WI38 (cell line): ENCODE measurements at regions not wholly inside any gene's neighbourhood (a gene's known extent, or its start where the extent isn't known, plus 50 kb on each side); places are given as distances from the start of the nearest gene placed in this dataset.
"Not testable (repeated sequence)": the region's sequence is repeated elsewhere in the genome, so short reads cannot be mapped to it uniquely, and the experiment has no call there.

Experiments
- H3K4me3 ChIP-seq: 2 replicates; pipeline ENCODE4 v1.5.1; 2011; ENCODE audit warnings: low read depth, mild to moderate bottlenecking, control low read depth, low read length
- TF ChIP-seq, protein P1 (sequence below): IDR thresholded peaks from 2 replicates; pipeline ENCODE4 v1.5.1; 2012; ENCODE audit warnings: low read depth, mild to moderate bottlenecking, control low read depth, low read length

DNA sequence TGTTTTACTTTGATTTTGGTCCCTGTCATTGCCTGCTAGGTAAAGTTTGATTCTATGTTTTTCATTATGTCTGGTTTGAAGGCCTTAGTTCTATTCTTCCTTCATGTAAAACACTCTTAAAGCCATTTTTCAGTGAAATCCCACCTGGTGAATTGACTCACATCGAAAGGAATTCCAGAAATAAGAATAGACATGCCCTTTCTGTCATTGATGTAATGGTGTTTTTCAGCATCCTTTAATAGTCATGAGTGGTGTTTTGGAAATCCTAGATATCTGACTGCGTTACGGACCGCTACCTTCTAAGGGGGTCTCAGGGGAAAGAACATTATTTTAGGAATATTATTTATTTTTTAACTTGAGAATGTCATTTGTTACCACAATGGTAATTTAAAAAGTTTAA, 104.5 kb upstream of the ZEB2 start:
- H3K4me3 ChIP-seq: no peak overlapping the region

DNA sequence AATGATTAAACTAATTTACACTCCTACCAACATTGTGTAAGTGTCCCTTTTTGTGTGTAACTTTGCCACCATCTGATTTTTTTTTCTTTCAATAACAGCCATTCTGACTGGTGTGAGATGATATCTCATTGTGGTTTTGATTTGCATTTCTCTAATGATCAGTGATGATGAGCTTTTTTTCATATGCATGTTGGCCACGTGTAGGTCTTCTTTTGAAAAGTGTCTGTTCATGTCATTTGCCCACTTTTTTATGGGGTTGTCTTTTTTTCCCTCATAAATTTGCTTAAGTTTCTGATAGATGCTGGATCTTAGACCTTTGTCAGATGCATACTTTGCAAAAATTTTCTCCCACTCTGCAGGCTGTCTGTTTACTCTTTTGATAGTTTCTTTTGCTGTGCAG, 102.5 kb upstream of the ZEB2 start:
- H3K4me3 ChIP-seq: not testable (repeated sequence)

More for the DNA sequence above, 104.5 kb upstream of the ZEB2 start:
- TF ChIP-seq, protein P1, sequence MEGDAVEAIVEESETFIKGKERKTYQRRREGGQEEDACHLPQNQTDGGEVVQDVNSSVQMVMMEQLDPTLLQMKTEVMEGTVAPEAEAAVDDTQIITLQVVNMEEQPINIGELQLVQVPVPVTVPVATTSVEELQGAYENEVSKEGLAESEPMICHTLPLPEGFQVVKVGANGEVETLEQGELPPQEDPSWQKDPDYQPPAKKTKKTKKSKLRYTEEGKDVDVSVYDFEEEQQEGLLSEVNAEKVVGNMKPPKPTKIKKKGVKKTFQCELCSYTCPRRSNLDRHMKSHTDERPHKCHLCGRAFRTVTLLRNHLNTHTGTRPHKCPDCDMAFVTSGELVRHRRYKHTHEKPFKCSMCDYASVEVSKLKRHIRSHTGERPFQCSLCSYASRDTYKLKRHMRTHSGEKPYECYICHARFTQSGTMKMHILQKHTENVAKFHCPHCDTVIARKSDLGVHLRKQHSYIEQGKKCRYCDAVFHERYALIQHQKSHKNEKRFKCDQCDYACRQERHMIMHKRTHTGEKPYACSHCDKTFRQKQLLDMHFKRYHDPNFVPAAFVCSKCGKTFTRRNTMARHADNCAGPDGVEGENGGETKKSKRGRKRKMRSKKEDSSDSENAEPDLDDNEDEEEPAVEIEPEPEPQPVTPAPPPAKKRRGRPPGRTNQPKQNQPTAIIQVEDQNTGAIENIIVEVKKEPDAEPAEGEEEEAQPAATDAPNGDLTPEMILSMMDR: no peak

DNA sequence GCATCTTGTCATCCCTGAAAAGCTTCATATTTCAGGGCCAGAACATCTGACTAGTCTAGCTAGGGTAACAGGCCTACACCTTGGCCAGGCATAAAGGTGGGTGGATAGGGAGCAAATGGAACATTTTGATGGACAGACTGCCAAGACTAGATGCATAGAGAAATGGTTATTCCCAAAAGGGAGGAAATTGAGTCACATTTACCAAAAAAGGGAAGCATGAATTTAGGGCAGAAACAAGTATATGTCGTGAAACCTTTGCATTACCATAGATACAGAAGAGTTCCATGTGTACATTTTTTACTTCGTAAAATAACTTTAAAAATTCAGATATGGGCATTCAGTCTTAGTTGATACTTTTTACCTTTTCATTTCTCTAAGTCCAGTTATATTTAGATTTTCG, 101.3 kb upstream of the ZEB2 start:
- H3K4me3 ChIP-seq: no peak overlapping the region
- TF ChIP-seq, protein P1: no peak

DNA sequence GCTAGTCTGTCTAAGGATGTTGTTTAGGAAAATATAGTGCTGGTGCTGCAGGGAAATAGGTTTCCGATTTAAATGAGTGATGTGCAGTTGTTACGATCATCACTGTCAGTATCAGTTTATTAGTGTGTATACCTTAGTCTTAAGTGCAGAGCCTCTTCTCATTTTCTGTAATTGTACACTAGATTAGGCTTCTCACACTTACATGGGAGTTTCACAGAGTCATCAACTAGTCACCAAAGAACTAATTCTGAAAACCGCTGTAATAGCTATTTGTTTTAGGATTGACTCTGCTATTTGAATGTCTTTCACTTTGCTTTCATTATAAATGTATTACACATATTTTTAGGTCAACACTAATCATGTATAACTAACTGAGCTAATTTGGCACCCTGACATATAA, 99.8 kb upstream of the ZEB2 start:
- TF ChIP-seq, protein P1: no peak
- H3K4me3 ChIP-seq: no peak overlapping the region

DNA sequence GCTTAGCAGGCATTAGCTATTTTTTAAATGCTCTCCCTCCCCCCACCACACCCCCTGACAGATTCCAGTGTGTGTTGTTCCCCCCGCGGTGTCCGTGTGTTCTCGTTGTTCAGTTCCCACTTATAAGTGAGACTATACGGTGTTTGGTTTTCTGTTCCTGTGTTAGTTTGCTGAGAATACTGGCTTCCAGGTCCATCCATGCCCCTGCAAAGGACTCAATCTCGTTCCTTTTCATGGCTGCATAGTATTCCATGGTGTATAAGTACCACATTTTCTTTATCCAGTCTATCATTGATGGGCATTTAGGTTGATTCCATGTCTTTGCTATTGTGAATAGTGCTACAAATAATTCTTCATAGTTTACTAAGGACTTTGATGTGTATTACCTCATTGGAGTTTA, 97.3 kb upstream of the ZEB2 start:
- not testable (repeated sequence) for H3K4me3 ChIP-seq

DNA sequence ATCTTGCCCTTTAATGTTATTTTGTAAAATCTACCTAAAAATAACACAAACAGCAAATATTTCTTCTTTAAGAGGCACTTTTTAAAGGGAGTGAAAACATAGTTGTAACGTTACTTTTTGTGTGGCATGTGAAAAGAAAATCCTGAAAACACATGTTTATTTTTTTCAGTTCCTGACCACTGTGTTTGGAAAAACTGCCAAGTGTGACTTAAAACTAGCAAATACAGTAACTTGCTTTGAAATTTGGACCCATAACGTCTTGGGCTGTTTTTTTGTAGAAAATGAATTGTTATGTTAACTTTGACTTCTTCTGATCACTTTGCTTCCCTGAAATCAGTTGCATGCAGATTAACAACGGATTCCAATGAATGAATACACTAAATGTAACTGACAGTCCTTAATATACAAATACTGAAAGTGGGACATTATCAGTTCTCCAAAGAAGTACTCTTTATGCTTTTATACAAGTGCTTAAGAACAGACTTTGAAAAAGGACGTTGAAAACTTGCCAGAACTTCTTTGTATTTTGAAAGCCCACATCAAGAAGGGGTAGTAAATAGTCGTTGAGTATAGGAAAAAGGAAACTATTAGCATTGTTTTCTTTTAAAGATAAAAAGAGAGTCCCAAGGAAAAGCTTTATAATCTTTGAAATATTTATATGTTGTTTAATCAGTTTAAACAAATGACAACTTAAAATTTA, 96.1 kb upstream of the ZEB2 start:
- H3K4me3 ChIP-seq: no peak overlapping the region
- TF ChIP-seq, protein P1: no peak

DNA sequence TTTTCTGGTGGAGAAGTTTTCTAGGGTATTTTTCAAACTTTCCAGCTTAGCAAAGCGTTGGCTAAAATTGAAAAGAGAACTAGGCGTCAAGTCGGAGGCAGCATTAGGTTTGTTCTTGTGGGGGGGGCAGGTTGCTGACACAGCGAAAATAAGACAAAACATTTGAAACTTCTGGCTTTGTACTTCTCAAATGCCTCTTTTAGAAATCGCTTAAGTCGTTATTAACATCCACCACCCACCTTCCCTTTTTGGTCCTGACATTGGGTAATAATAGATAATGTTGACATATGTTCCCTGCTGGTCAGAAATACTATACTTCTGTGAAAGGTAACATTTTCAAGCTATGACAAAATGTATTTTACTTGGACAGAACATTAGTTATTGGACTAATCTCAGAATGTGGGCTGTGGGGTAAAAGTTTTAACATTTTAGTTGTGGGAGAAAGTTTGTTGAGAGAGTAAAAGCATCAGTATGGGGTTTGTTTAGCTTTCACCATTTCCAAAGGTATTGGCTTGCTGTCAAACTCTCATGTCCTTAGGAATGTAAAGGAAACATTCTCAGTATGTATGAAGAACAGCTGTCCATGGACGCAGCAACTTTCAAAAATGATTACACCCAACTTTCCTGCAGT, 88.1 kb upstream of the ZEB2 start:
- H3K4me3 ChIP-seq: no peak overlapping the region

DNA sequence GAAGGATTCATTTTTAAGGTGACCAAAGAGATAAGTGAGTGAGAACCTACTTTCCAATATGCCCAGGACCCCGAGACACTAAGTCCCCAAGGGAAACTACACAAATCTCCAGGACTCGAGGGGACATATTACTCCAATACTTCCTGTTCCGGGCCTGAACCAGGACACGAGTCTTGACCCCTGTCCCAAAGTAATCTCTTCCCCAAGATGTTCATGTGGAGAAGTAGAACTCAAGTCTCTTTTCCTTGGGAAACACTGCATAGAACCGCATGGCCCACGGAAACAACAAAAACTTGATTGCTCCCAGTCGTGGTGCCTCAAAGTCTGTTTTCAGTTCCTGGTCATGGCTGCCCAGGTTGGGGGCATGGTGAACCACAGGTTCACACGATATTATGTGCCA, 87.2 kb upstream of the ZEB2 start:
- TF ChIP-seq, protein P1: no peak
- no peak overlapping the region for H3K4me3 ChIP-seq

More for the DNA sequence above, 88.1 kb upstream of the ZEB2 start:
- TF ChIP-seq, protein P1: no peak
